Natural killer cell (primary cell): ENCODE measurements at regions not wholly inside any gene's neighbourhood (a gene's known extent, or its start where the extent isn't known, plus 50 kb on each side); places are given as distances from the start of the nearest gene placed in this dataset.

Experiments used
- ATAC-seq, 3 donors: fragments of 150-1000 bp in 2 of 3; fragments of 200-7000 bp in 1 of 3; cut with Tn5 transposase; 1 replicate in 1 of 3; 2 replicates in 2 of 3; pipeline ENCODE4 v1.10.0; 2021; ENCODE audit warnings: mild to moderate bottlenecking in 2 of 3, moderate library complexity in 2 of 3
- DNase-seq, 2 donors: peaks; one replicate each; pipeline versions ENCODE4 v3.0.0 to v3.0.0-alpha.2; 2013 to 2021; ENCODE audit warnings: mixed read lengths in 1 of 2
- H3K27ac ChIP-seq: one replicate; pipeline ENCODE4 v1.5.1; 2013; ENCODE audit warnings: mild to moderate bottlenecking, low read length
- H3K27me3 ChIP-seq: one replicate; pipeline ENCODE4 v1.6.1; 2013; ENCODE audit warnings: low read length; ENCODE audit not compliant: control insufficient read depth, insufficient read depth
- H3K36me3 ChIP-seq: one replicate; pipeline ENCODE4 v1.6.1; 2013; ENCODE audit warnings: low read length; ENCODE audit not compliant: control insufficient read depth, insufficient read depth
- H3K4me1 ChIP-seq: one replicate; pipeline ENCODE4 v1.6.1; 2013; ENCODE audit warnings: low read length; ENCODE audit not compliant: control insufficient read depth, insufficient read depth
- H3K4me3 ChIP-seq: one replicate; pipeline ENCODE4 v1.5.1; 2013; ENCODE audit warnings: low read length
- H3K9me3 ChIP-seq: one replicate; pipeline ENCODE4 v1.6.1; 2013; ENCODE audit warnings: low read length; ENCODE audit not compliant: control insufficient read depth, insufficient read depth
- H3K27ac Mint-ChIP-seq, 2 donors: one replicate each; pipeline ENCODE4 v1.8.0; 2022; ENCODE audit warnings: mild to moderate bottlenecking in 2 of 2, mixed read lengths in 2 of 2, moderate library complexity in 1 of 2
- H3K27me3 Mint-ChIP-seq, 2 donors: one replicate each; pipeline ENCODE4 v1.8.0; 2022; ENCODE audit warnings: low read depth in 2 of 2, mixed read lengths in 2 of 2
- H3K36me3 Mint-ChIP-seq: one replicate; pipeline ENCODE4 v1.8.0; 2022; ENCODE audit warnings: mixed read lengths
- H3K4me1 Mint-ChIP-seq, 2 donors: one replicate each; pipeline ENCODE4 v1.8.0; 2022; ENCODE audit warnings: mixed read lengths in 2 of 2
- H3K4me3 Mint-ChIP-seq: one replicate; pipeline ENCODE4 v1.8.0; 2022; ENCODE audit warnings: mild to moderate bottlenecking, moderate library complexity, mixed read lengths
- H3K9me3 Mint-ChIP-seq, 2 donors: one replicate each; pipeline ENCODE4 v1.8.0; 2022; ENCODE audit warnings: mixed read lengths in 2 of 2
- CTCF ChIP-seq: fragments of 200-600 bp; IDR thresholded peaks from one replicate; pipeline ENCODE4 v1.8.0; 2022; ENCODE audit warnings: antibody characterized with exemption
- WGBS: methylation state at CpG from one replicate; pipeline ENCODE4 v1.1.7; 2013; ENCODE audit warnings: missing lambda C conversion rate; ENCODE audit not compliant: insufficient coverage; 5-methylcytosine and 5-hydroxymethylcytosine counted together
- intact Hi-C: fragments of 100-400 bp; cut with micrococcal nuclease; formaldehyde crosslinking; loops from one replicate; pipeline ENCODE4 v1.14.2; 2022

GRCh38 chr4:66048861-66049260 lies 378.6 kb upstream of the EPHA5 start:
- TF ChIP-seq CTCF: no peak
- no peak overlapping the region for H3K27ac Mint-ChIP-seq
- H3K27ac ChIP-seq: no peak overlapping the region
- H3K36me3 ChIP-seq: no peaks in the 10 kb centered on the region
- no peak overlapping the region for H3K4me3 ChIP-seq
- DNase-seq (no peak), ATAC-seq (no peak)
- no peaks in the 10 kb centered on the region for H3K9me3 ChIP-seq
- no peak overlapping the region for H3K4me3 Mint-ChIP-seq
- WGBS: 88% methylated on average over 2 of the region's 2 CpGs
- intact Hi-C loops: no loop called here
- H3K36me3 Mint-ChIP-seq: no peaks in the 10 kb centered on the region
- no peaks in the 10 kb centered on the region for H3K27me3 Mint-ChIP-seq
- H3K27me3 ChIP-seq: no peaks in the 10 kb centered on the region
- no peaks in the 10 kb centered on the region for H3K4me1 ChIP-seq
- no peaks in the 10 kb centered on the region for H3K4me1 Mint-ChIP-seq
- peaks cover 13 to 28% of the 10 kb centered on the region in 2 donors for H3K9me3 Mint-ChIP-seq

- Histone ChIP-seq H3K4me3 (no peak overlapping the region), H3K9me3 (no peaks in the 10 kb centered on the region), H3K27ac (no peak overlapping the region), H3K4me1 (no peaks in the 10 kb centered on the region), H3K27me3 (no peaks in the 10 kb centered on the region), H3K36me3 (no peaks in the 10 kb centered on the region)
- Mint-ChIP-seq H3K36me3 (peaks cover 8% of the 10 kb centered on the region), H3K27me3 (no peaks in the 10 kb centered on the region), H3K4me3 (no peak overlapping the region), H3K9me3 (peaks cover 14 to 31% of the 10 kb centered on the region in 2 donors), H3K27ac (no peak overlapping the region), H3K4me1 (no peaks in the 10 kb centered on the region)
- no peak for DNase-seq
- no peak for TF ChIP-seq CTCF
- ATAC-seq: no peak
- intact Hi-C loops: no loop called here
- 72% methylated on average over 4 of the region's 4 CpGs for WGBS
Observed at GRCh38 chr4:66045913-66046312, 375.6 kb upstream of the EPHA5 start.

- WGBS: no CpG with 5 or more reads among the region's 2 CpGs
- TF ChIP-seq CTCF: no peak
Observed at GRCh38 chr4:66035701-66036100, 365.4 kb upstream of the EPHA5 start.

GRCh38 chr4:66034671-66035070 lies 364.4 kb upstream of the EPHA5 start:
- Histone ChIP-seq H3K4me3 (no peak overlapping the region), H3K36me3 (no peaks in the 10 kb centered on the region), H3K4me1 (no peaks in the 10 kb centered on the region), H3K9me3 (no peaks in the 10 kb centered on the region), H3K27ac (no peak overlapping the region), H3K27me3 (no peaks in the 10 kb centered on the region)
- Mint-ChIP-seq H3K9me3 (peaks cover 10 to 19% of the 10 kb centered on the region in 2 donors), H3K27me3 (no peaks in the 10 kb centered on the region), H3K27ac (no peak overlapping the region), H3K4me1 (no peaks in the 10 kb centered on the region), H3K36me3 (peaks cover 8% of the 10 kb centered on the region), H3K4me3 (no peak overlapping the region)
- DNase-seq (no peak), ATAC-seq (no peak)
- no peak for TF ChIP-seq CTCF
- intact Hi-C loops: no loop called here
- no CpG with 5 or more reads among the region's 2 CpGs for WGBS

More at GRCh38 chr4:66035701-66036100, 365.4 kb upstream of the EPHA5 start:
- no peaks in the 10 kb centered on the region for H3K9me3 ChIP-seq
- peaks cover 8% of the 10 kb centered on the region for H3K36me3 Mint-ChIP-seq
- no peak overlapping the region for H3K4me3 Mint-ChIP-seq
- no peak for DNase-seq
- peaks cover 10 to 24% of the 10 kb centered on the region in 2 donors for H3K9me3 Mint-ChIP-seq
- no peaks in the 10 kb centered on the region for H3K4me1 Mint-ChIP-seq
- H3K36me3 ChIP-seq: no peaks in the 10 kb centered on the region
- no peaks in the 10 kb centered on the region for H3K27me3 ChIP-seq
- H3K27ac ChIP-seq: no peak overlapping the region
- H3K27me3 Mint-ChIP-seq: no peaks in the 10 kb centered on the region
- no peaks in the 10 kb centered on the region for H3K4me1 ChIP-seq
- intact Hi-C loops: no loop called here
- no peak for ATAC-seq
- no peak overlapping the region for H3K27ac Mint-ChIP-seq
- H3K4me3 ChIP-seq: no peak overlapping the region
